SK-N-SH treated with all-trans-retinoic acid at 6 μM for 48 hours (cell line): ENCODE measurements at regions not wholly inside any gene's neighbourhood (a gene's known extent, or its start where the extent isn't known, plus 50 kb on each side); places are given as distances from the start of the nearest gene placed in this dataset.

ENCODE experiments used
- CREB5 ChIP-seq: fragments of 250-450 bp; sonication (Bioruptor Pico); IDR thresholded peaks from 2 replicates; pipeline ENCODE4 v1.5.1; 2020; ENCODE audit warnings: low read depth, mild to moderate bottlenecking, moderate library complexity
- ZC3H10 ChIP-seq: fragments of 250-450 bp; sonication (Bioruptor Pico); IDR thresholded peaks from 2 replicates; pipeline ENCODE4 v1.5.1; 2021; ENCODE audit warnings: mild to moderate bottlenecking, moderate library complexity

DNA sequence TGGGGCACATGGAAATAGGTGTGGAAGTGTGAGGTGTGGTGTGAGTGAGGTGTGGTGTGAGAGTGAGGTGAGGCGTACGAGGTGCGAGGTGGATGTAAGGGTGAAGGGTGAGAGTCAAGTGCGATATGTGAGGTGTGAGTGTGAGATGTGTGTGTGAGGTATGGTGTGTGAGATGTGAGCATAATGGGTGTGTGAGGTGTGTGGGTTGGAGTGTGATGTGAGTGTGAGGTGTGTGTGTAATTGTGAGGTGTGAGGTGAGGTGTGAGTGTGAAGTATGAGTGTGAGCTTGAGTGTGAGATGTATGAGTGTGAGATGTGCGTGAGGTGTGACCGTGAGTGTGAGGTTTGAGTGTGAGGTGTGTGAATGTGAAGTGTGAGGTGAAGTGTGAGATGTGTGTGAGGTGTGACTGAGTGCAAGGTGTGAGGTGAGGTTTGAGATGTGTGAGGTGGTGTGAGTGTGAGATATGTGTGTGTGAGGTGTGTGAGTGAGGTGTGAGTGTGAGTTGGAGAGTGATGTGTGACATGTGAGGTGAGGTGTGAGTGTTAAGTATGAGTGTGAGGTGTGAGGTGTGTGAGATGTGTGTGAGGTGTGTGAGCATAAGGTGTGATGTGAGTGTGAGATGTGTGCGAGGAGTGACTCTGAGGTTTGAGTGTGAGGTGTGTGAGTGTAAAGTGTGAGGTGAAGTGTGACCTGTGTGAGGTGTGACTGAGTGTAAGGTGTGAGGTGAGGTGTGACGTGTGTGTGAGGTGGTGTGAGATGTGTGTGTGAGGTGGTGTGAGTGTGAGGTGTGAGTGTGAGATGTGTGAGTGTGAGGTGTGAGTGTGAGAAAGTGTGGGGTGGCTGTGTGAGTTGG, 354.0 kb downstream of the FOXL1 start:
- TF ChIP-seq CREB5 (CRISPR knock-in tag) (no peak), ZC3H10 (no peak)
